EH (cell line): ENCODE measurements at regions not wholly inside any gene's neighbourhood (a gene's known extent, or its start where the extent isn't known, plus 50 kb on each side); places are given as distances from the start of the nearest gene placed in this dataset.
"Not testable (repeated sequence)": the region's sequence is repeated elsewhere in the genome, so short reads cannot be mapped to it uniquely, and the experiment has no call there.

Experiments used
- DNase-seq: peaks from one replicate; pipeline ENCODE4 v3.0.0-alpha.2; 2015; ENCODE audit warnings: low read depth

- no peak for DNase-seq
These were observed 280.1 kb downstream of the PTH2R start for GRCh38 chr2:208686665-208687064.

- DNase-seq: not testable (repeated sequence)
These were observed 281.1 kb downstream of the PTH2R start for GRCh38 chr2:208687720-208688119.

- DNase-seq: no peak
These were observed 291.5 kb downstream of the PTH2R start for GRCh38 chr2:208698114-208698513.

GRCh38 chr2:208708486-208708885 lies 301.9 kb downstream of the PTH2R start:
- DNase-seq: no peak

GRCh38 chr2:208711598-208711997 lies 305.0 kb downstream of the PTH2R start:
- no peak for DNase-seq

DNA sequence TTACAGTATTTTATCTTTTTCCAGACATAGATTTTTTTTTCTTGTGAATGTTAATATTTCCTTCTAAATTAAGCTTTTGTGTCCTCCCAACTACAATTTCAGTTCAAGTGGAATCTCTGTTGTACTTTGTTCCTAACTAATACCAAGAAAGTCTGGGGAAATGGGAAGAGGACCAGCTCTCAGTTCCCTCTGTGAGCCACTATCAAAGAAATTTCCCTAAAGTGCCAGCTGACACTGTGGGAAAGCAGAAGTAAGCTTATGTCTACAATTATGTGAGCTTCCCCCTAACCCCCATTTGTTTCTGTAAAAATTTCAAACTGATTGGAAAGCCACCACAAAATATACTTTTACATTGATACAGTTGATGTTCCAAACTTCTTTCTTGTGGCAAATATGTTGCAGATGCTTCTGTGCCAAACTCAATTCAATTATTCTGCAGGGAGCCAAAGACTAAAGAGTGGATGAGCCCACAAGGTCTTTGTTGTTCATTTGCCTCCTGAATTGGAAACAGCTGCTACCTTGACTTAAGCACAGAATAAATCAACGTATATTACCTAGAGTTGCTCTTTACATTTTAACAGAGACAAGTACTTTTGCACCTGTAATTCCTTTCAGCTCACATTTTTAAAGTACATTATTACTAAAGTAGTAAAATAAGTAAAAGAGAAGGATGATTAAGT lies 306.6 kb downstream of the PTH2R start:
- no peak for DNase-seq

DNA sequence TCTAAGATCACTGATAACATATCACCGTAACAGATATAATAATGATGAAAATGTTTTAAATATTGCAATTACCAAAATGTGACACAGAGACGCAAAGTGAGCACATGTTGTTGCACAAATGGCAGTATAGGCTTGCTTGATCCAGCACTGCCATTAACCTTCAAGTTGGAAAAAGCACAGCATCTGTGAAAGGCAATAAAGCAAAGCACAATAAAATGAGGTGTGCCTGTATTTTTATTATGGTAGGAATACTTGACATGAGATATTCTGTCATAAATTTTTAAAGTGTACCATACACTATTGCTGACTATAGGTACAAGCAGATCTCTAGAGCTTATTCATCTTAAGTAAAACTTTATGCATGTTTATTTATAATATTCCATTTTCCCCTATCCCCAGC lies 312.2 kb downstream of the PTH2R start:
- no peak for DNase-seq

- no peak for DNase-seq
These were observed 316.1 kb downstream of the PTH2R start for GRCh38 chr2:208722731-208723130.

DNA sequence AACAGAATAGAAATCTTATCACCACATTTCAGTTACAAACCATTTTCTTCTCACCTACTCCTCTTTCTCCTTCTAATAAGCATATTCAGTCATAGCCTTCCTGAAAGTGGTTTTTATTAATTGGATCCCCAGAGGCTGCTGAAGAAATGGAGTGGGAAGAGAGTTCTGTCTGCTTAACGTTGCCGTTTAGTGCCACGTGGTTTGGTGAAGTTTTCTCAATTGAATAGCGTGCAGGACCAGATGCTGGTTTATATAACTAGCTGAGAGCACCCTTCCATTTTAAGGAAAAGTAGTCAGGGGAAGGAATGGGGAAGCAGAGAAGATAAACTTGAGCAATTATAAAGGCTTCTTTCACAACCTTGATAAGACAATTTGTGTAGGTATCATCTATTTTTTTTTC lies 318.7 kb downstream of the PTH2R start:
- DNase-seq: no peak

GRCh38 chr2:208726242-208726641 lies 319.6 kb downstream of the PTH2R start:
- DNase-seq: no peak

GRCh38 chr2:208751663-208752415 lies 345.2 kb downstream of the PTH2R start:
- DNase-seq: not testable (repeated sequence)

DNA sequence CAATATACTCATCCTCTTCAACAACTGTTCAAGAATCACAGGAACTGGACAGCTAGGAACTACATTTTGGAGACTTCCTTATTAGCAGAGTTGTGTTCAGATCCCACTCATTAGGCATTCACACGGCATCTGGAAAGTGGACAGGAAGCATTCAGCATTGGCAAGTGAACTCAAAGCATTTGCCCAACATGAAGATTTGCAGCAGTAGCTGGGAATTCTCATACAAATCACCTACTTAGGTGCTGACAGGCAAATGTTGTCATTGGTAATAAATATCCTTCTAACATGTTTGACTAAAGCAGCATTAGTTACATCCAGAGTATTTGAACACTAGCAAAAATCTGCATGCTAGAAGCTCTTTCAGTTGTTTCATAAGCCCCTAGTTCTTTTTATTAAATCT lies 350.8 kb downstream of the PTH2R start:
- DNase-seq: no peak

DNA sequence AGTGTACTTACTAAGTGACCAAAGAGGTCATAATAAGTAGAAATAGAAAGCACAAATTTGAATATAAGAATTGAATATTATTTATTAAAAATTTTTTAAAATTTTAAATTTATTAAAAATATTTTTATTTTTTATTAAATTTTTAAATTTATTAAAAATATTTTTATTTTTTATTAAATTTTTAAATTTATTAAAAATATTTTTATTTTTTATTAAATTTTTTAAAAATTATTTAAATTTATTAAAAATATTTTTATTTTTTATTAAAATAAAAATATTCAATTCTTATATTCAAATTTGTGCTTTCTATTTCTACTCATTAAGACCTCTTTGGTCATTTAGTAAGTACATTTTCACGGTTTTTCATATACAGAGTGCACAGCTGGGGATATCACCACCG lies 366.5 kb downstream of the PTH2R start:
- DNase-seq: not testable (repeated sequence)

- DNase-seq: no peak
These were observed 374.6 kb downstream of the PTH2R start for GRCh38 chr2:208781166-208781565.

- no peak for DNase-seq
These were observed 375.5 kb downstream of the PTH2R start for GRCh38 chr2:208782097-208782496.

DNA sequence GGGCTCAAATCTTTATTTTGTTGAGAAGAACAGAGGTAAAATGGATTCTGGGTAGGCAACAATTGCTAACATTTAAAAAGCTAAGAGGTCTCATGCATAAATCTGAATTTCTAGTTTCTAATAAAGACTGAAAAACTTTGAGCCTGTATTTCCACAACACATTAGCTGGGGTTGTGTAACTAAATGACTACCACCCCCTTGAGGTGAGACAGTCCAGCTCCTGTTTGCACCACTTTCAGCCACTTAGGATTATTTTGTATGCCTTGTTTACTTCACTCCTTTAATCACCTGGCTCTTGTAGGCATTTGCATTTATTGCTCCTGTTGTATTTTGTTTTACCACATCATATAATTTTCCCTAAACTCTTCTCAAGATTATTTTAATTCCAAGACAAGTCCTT lies 376.6 kb downstream of the PTH2R start:
- no peak for DNase-seq

DNA sequence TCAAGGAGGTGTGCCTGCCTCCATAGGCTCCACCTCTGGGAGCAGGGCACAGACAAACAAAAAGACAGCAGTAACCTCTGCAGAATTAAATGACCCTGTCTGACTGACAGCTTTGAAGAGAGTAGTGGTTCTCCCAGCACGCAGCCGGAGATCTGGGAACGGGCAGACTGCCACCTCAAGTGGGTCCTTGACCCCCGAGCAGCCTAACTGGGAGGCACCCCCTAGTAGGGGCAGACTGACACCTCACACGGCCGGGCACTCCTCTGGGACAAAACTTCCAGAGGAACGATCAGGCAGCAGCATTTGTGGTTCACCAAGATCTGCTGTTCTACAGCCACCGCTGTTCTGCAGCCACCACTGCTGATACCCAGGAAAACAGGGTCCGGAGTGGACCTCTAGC lies 378.2 kb downstream of the PTH2R start:
- DNase-seq: not testable (repeated sequence)

DNA sequence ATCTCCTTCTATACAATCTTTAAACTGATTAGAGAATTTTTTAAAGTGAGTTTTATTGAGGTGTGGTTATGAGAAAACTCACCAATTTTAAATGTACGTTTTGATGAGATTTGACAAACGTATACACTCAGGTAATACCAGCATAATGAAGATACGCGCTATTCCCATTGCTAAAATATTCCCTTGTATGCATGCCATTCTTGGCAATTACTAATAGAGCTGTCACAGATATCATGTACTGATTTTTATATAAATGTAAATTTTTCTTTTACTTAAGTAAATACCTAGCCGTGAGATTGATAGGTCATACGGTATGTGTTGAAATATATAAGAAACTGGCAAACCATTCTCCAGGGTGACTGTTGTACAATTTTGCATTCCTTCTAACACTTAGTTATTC lies 384.7 kb downstream of the PTH2R start:
- no peak for DNase-seq

GRCh38 chr2:208792766-208793165 lies 386.2 kb downstream of the PTH2R start:
- no peak for DNase-seq

DNA sequence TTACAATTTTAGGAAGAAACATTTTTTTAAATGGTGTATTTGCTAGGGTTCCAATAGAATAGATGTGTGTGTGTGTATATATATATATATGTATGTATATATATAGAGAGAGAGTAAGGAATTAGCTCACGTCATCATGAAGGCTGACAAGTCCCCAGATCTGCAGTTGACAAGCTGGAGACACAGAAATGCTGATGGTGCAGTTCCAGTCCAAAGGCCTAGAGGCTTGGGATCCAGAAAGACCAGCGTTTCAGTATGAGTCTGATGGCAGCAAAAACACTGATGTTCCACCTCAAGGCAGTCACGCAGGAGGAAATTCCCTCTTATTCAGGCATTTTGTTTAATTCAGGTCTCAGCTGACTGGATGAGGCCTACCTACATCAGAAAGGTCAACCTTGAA lies 386.8 kb downstream of the PTH2R start:
- no peak for DNase-seq

DNA sequence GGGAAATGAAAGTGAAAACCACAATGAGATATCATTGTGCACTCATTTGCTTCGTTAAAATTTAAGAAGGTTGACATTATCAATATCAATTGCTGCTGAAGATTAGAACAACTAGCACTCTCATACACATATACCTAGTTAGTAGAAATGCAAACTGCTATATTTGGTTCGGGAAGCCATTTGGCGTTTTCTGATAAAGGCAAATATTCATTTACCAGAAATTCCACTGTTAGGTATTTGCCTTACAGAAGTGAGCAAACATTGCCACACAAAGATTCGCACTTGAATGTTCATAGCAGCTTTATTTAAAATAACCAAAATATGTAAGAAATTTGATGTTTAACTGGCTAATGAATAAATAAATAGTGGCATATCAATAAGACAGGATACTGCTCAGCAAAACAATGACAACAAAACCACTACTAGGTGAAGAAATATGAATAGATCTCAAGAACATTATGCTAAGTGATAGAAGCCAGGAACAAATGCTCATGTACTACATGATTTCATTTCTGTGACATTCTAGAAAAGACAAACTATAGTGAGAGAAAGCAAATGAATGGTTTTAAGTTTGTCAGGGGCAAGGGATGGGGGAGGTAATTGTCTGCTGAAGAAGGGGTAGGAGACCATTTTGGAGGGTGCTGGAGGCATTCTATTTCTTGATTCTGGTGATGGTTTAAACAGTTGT lies 387.8 kb downstream of the PTH2R start:
- DNase-seq: no peak

DNA sequence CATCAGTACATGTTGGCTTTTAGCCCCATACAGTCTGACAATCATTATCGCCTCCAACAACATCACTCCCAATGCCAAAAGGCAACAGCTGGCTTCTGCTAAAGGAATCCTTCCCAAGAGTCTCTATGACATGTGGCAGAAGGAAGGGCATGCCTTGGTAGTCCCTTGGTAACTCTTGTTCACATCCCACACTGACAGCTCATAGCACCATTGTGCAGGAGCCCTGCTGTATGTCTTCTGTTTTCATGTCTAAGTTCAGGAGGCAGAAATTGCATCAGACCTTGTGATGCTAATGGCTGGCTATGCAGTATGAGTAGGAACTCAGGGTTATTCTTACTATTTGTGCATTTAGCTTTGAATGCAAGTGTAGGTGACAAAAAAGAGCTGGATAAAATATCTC lies 392.1 kb downstream of the PTH2R start:
- no peak for DNase-seq

DNA sequence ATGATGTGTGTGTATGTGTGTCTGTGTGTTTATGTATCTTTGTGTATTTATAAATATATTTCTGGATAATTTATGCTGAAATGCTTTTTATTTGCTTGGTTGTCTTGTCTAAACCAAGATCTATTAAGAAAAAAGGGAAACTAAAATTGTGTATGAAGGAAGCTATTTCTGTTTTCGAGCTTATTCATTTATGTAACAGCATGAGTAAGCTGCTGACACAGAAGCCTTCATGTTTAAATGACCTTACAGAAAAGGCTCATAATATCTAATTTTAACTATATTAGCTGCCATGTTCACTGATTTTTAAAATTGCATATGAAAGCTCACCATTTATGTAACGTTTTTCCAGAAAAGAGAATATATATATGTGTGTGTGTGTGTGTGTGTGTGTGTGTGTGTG lies 392.8 kb downstream of the PTH2R start:
- no peak for DNase-seq
